Skin of body (tissue), 1 donor: ENCODE measurements at regions not wholly inside any gene's neighbourhood (a gene's known extent, or its start where the extent isn't known, plus 50 kb on each side); places are given as distances from the start of the nearest gene placed in this dataset.
"Not testable (repeated sequence)": the region's sequence is repeated elsewhere in the genome, so short reads cannot be mapped to it uniquely, and the experiment has no call there.

Experiments
- DNase-seq: peaks from one replicate; lab custom pipeline; 2025; lab: John Stamatoyannopoulos, UW

GRCh38 chr10:30171601-30172000, 112.2 kb upstream of the JCAD start:
- DNase-seq = no peak

DNA sequence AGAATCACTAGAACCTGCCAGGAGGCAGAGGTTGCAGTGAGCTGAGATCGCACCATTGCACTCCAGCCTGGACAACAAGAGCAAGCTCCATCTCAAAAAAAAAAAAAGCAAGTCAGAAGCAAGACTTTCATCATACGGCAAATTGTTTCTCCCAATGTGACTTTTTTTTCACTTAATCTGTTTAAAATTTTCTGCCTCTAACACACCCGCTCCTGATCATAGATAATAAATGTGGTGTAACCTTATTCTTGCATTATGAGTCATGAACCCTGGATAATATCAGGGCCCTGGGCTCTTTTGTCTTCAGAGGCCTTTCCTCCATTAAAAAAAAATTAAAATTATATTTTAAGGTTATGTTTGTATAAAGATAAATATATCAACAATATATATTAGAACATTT, 111.4 kb upstream of the JCAD start:
- DNase-seq = no peak

DNA sequence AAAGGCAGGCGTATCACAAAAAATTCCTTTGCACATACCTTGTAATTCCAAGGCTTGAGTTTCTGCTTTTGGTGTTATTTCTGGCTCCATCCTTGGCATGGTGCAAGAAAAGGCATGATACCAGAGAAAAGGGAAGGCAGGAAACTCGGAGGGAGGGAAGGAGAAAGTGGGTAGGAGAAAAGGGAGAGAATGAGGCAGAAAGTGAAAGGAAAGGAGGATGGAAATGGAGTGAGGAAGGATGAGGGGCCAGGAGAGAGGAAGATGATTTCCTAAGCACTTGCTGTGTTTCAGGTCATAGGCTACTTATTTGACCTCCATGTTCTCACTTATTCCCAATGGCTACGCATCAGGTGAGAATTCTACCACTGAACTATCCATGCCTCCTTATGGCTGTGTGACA, 110.8 kb upstream of the JCAD start:
- DNase-seq = no peak

DNA sequence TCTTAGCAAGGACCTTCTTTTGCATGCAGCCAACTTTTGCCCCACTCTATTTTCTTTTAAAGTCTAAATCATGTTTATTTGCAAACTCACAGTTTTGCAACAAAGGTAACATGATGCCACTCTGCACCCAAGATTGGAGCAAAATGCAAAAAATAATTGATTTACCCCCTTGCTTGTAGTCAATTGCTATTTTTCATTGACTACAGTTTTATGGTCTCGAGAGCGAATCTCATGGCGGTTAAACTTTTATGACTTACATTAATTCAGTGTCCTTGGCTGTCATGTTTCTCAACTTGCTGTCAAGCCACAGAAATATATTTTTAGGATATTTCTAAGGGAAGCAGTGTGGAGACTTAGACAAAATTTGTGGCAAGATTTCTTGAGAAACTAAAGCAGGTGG, 110.0 kb upstream of the JCAD start:
- no peak for DNase-seq

- no peak for DNase-seq
Measured at GRCh38 chr10:30166929-30167328, 107.5 kb upstream of the JCAD start.

- not testable (repeated sequence) for DNase-seq
Measured at GRCh38 chr10:30163410-30163809, 104.0 kb upstream of the JCAD start.

GRCh38 chr10:30162796-30163195, 103.4 kb upstream of the JCAD start:
- not testable (repeated sequence) for DNase-seq

GRCh38 chr10:30160271-30160982, 101.0 kb upstream of the JCAD start:
- no peak for DNase-seq

- not testable (repeated sequence) for DNase-seq
Measured at GRCh38 chr10:30159614-30160013, 100.2 kb upstream of the JCAD start.

DNA sequence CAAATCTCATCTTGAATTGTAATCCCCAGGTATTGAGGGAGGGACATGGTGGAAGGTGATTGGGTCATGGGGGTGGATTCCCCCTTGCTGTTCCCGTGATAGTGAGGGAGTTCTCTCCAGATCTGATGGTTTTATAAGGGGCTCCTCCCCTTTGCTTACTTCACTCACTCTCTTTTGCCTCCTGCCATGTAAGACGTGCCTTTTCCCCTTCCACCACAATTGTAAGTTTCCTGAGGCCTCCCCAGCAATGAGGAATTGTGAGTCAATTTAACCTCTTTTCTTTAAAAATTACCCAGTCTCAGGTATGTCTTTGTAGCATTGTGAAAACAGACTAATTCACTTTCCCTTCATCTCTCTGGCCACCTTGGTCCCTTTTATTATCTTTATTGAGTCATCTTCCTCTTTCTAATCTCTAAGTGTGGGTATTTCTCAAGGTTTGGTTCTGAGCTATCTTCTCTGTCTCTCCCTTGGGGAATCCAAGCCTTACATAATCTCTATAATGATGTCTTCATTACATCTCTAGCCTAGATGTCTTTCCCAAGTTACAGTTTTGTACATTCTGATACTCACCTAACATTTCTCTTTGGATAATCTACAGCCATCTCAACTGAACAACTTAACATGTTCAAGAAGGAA, 99.1 kb upstream of the JCAD start:
- DNase-seq = no peak

DNA sequence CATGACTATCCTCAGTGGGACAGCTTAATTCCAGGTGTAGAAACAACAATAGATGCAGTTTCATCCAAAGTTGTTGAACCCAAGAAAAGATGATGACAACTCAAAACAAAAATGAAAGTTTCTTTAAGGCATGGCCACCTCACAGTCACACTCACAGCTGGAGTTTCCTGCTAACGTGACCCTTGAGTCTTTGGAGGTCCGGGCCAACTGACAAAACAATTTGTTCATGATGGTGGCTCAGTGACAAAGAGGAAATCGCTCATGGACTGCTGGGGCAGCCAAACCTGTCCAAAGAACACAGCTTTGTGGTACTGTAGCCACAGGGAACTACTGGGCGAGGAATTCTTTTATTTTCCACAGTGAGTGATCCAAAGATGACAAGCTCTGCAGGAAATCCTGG, 96.0 kb upstream of the JCAD start:
- no peak for DNase-seq

- no peak for DNase-seq
Measured at GRCh38 chr10:30154561-30154960, 95.2 kb upstream of the JCAD start.

DNA sequence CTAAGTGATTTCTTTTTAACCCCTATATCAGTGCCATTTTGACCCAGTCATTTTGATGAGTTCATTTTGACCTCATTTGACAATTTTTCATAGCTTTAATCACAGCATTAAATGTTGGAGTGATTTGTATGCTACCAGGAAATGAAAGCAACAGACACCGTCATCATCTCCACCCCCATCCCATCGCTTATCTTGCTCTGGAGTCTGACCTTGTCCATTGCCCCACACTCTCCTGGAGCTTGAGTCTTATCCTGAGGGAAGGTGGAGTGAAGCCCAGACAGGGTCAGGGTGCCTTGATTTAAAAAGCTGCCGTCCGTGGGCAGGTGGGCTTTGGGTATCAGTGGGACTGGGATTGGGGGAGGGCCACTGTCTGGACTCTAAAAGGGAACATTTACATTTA, 94.7 kb upstream of the JCAD start:
- no peak for DNase-seq

GRCh38 chr10:30151581-30152389, 92.4 kb upstream of the JCAD start:
- no peak for DNase-seq

DNA sequence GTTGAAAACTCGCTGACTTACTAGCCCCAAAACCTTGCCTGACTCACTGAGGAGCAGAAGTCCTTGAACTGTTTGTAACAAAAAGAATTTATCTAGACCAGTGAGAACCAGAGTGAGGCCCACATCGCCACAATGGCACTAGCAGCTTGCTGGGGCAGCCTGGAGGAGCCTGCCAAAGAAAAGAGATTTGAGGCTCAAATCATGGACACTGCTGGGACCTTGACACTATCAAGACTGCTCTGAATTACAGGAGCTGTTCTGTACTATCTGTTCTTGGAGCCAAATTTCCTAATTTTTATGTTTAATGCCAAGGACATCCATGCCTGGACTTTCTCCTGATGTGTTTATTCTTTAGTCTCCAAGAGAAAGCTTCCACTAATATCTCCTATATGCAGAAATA, 82.0 kb upstream of the JCAD start:
- no peak for DNase-seq

GRCh38 chr10:30134171-30134945, 75.0 kb upstream of the JCAD start:
- DNase-seq = no peak

GRCh38 chr10:30133198-30133597, 73.8 kb upstream of the JCAD start:
- no peak for DNase-seq

- not testable (repeated sequence) for DNase-seq
Measured at GRCh38 chr10:30131369-30131768, 72.0 kb upstream of the JCAD start.

DNA sequence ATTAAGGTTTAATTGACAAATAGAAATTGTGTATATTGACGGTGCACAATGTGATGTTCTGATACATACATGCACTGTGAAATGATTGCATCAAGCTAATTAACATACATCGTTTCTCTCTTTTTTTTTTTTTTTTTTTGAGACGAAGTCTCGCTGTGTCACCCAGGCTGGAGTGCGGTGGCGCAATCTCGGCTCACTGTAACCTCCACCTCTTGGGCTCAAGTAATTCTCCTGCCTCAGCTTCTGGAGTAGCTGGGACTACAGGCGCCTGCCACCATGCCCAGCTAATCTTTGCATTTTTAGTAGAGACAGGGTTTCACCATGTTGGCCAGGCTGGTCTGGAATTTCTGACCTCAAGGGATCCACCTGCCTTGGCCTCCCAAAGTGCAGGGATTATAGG, 69.9 kb upstream of the JCAD start:
- not testable (repeated sequence) for DNase-seq

- DNase-seq = peak; percentile 66
Measured at GRCh38 chr10:30127120-30127541, 67.7 kb upstream of the JCAD start.

DNA sequence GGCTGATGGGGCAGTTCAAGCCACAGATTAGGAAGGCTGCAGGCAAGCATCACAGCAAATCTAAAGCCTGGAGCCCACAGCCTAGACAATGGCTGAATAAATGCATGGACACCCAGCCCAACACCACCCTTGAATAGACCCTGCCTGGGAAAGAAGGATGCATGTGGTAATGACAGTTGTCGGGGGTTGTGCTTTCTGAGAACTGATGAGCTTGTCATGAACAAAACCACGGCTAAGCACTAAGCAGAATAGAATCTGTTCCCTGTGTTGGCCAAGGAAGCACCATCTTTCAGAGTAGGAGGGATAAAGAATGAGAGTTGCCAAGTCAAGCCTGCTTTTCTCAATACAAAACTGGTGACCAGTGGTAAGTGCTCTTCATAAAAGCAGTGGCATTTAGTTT, 66.1 kb upstream of the JCAD start:
- no peak for DNase-seq

DNA sequence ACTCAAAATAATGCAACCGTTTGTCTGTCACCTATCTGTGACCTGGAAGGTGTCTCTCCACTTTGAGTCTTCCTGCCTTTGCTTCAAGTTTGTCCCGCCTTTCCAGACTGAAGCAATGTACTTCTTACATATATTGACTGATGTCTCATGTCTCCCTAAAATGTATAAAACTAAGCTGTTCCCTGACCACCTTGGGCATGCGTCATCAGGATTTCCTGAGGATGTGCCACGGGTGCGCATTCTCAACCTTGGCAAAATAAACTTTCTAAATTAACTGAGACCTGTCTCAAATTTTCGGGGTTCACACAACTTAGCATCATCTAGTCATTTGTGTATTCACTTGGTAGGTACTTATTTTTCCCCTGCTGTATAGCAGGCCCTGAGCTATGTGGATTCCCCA, 65.3 kb upstream of the JCAD start:
- no peak for DNase-seq
